Mucosa of descending colon (tissue), 3 donors: ENCODE measurements at regions not wholly inside any gene's neighbourhood (a gene's known extent, or its start where the extent isn't known, plus 50 kb on each side); places are given as distances from the start of the nearest gene placed in this dataset.

Source experiments
- ATAC-seq: fragments of 200-7000 bp; cut with Tn5 transposase; one replicate; pipeline ENCODE4 v1.9.1; 2020; ENCODE audit warnings: mild to moderate bottlenecking, moderate library complexity
- DNase-seq, 3 donors: peaks; one replicate each; pipeline ENCODE4 v3.0.0-alpha.2; 2020
- H3K36me3 ChIP-seq: fragments of 200-600 bp; one replicate; pipeline ENCODE4 v1.8.0; 2021; ENCODE audit warnings: low read depth, mild to moderate bottlenecking
- H3K4me1 ChIP-seq: fragments of 200-600 bp; one replicate; pipeline ENCODE4 v1.8.0; 2021; ENCODE audit warnings: low read depth, mild to moderate bottlenecking
- H3K4me3 ChIP-seq: fragments of 200-600 bp; one replicate; pipeline ENCODE4 v1.8.0; 2021; ENCODE audit warnings: mild to moderate bottlenecking
- H3K9me3 ChIP-seq: fragments of 200-600 bp; one replicate; pipeline ENCODE4 v1.8.0; 2021; ENCODE audit warnings: mild to moderate bottlenecking
- CTCF ChIP-seq: fragments of 200-600 bp; IDR thresholded peaks from one replicate; pipeline ENCODE4 v1.8.0; 2022; ENCODE audit warnings: antibody characterized with exemption, mild to moderate bottlenecking
- intact Hi-C, 2 donors: fragments of 100-400 bp; cut with DNase I in 1 of 2; cut with micrococcal nuclease in 1 of 2; formaldehyde crosslinking; loops; one replicate each; pipeline versions ENCODE4 v1.11.0 to v1.11.1; 2022; cut with DNase I, micrococcal nuclease
- donor health status: DM: no; HTN: no; CAD: no; lungs with moderate emphysema.
- donor health status: DM: no; HTN: no; CAD: no.
- donor health status: DM: no; HTN: yes; CAD: no.

DNA sequence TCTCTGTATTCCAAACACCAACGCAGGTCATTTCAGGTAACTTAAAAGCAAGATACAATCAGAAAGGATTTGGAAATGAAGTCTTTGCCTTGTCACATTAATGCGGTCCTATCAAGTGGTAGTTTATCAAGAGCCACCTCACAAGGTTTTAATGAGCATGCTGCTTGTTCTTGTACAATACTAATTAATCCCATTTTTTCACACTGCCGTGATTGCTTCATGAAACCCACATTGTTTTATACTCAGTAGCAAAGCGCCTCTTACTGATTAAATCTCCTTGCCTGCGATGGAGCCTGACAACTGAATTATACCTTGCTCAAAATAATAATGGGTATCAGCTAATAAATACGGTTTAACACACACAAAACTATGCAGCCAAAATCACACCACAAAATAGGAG lies 234.1 kb upstream of the TSHZ2 start:
- Histone ChIP-seq H3K9me3 (no peaks in the 10 kb centered on the region), H3K36me3 (no peaks in the 10 kb centered on the region), H3K4me3 (no peak overlapping the region), H3K4me1 (no peaks in the 10 kb centered on the region)
- DNase-seq = no peak
- intact Hi-C loops = no loop called here
- ATAC-seq = no peak
- no peak for TF ChIP-seq CTCF

GRCh38 chr20:52736507-52736906 lies 235.7 kb upstream of the TSHZ2 start:
- ATAC-seq (no peak), DNase-seq (no peak)
- TF ChIP-seq CTCF = no peak
- H3K9me3 ChIP-seq = no peaks in the 10 kb centered on the region
- intact Hi-C loops = no loop called here
- no peaks in the 10 kb centered on the region for H3K36me3 ChIP-seq
- H3K4me1 ChIP-seq = no peaks in the 10 kb centered on the region
- no peak overlapping the region for H3K4me3 ChIP-seq

GRCh38 chr20:52731093-52731492 lies 241.1 kb upstream of the TSHZ2 start:
- Histone ChIP-seq H3K4me1 (no peaks in the 10 kb centered on the region), H3K9me3 (no peaks in the 10 kb centered on the region), H3K36me3 (no peaks in the 10 kb centered on the region), H3K4me3 (no peak overlapping the region)
- ATAC-seq = no peak
- no peak for DNase-seq
- intact Hi-C loops = no loop called here
- no peak for TF ChIP-seq CTCF

DNA sequence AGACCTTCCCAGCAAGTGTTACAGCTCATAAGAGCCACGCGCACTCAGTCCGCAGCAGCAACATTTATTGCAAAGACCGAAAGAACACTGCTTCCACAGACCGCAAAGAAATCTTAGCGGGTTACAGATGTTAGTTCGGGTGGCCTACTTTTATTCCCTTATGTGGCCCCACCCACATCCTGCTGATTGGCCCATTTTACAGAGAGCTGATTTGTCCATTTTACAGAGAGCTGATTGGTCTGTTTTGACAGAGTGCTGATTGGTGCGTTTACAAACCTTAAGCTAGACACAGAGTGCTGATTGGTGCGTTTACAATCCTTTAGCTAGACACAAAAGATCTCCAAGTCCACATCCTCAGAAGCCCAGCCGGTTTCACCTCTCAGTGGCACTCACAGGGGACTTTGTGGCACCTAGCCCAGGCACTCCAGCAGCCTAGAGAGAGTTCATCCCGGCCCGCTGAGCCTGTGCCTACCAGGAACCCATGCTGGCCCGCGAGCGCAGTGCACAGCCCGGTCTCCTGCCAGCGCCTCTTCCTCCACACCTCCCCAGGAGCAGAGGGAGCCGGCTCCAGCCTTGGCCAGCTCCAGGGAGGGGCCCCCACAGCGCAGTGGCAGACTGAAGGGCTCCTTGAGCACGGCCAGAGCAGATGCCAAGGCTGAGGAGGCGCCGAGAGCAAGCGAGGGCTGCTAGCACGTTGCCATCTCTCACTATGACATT lies 244.3 kb upstream of the TSHZ2 start:
- ATAC-seq = no peak
- Histone ChIP-seq H3K9me3 (no peaks in the 10 kb centered on the region), H3K36me3 (no peaks in the 10 kb centered on the region), H3K4me3 (no peak overlapping the region), H3K4me1 (no peaks in the 10 kb centered on the region)
- no peak for DNase-seq
- intact Hi-C loops = no loop called here
- no peak for TF ChIP-seq CTCF

DNA sequence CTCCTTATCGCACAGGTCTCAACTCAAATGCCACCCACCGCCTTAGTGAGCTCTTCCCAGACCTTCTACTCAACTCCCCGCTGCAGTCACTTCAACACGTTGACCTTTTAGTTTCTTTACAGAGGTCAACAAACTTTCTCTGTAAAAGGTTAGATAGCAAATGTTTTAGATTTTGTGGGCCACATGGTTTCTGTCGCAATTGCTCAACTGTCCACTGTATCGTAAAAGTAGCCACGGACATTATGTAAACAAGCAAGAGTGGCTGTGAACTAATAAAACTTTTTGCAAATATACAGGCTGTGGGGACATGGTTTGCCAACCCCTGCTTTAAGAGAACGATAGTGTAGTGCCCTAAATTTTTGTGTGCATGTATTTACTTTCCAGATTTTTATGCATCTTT lies 247.6 kb upstream of the TSHZ2 start:
- H3K4me3 ChIP-seq = no peak overlapping the region
- ATAC-seq (no peak), DNase-seq (no peak)
- no peaks in the 10 kb centered on the region for H3K36me3 ChIP-seq
- intact Hi-C loops = no loop called here
- no peak for TF ChIP-seq CTCF
- H3K9me3 ChIP-seq = no peaks in the 10 kb centered on the region
- no peaks in the 10 kb centered on the region for H3K4me1 ChIP-seq
